GM23248 (cell line): ENCODE measurements at regions not wholly inside any gene's neighbourhood (a gene's known extent, or its start where the extent isn't known, plus 50 kb on each side); places are given as distances from the start of the nearest gene placed in this dataset.

ENCODE experiments used
- DNase-seq: peaks from one replicate; pipeline ENCODE4 v3.0.0-alpha.2; 2015
- H2AFZ ChIP-seq: fragments of 200-600 bp; sonication (generic); 2 replicates; pipeline ENCODE4 v1.6.1; 2016; ENCODE audit warnings: antibody characterized with exemption
- H3F3A ChIP-seq: fragments of 200-600 bp; sonication (generic); 2 replicates; pipeline ENCODE4 v1.6.1; 2016; ENCODE audit warnings: mild to moderate bottlenecking, antibody characterized with exemption, mixed run types; ENCODE audit not compliant: insufficient read depth
- H3K27ac ChIP-seq: fragments of 200-600 bp; sonication (generic); 2 replicates; pipeline ENCODE4 v1.5.1; 2016; ENCODE audit warnings: mild to moderate bottlenecking
- H3K27me3 ChIP-seq: fragments of 200-600 bp; sonication (generic); replicated peaks from 2 replicates; pipeline ENCODE4 v1.6.1; 2016; ENCODE audit warnings: mild to moderate bottlenecking; ENCODE audit not compliant: insufficient read depth
- H3K36me3 ChIP-seq: fragments of 200-600 bp; sonication (generic); 2 replicates; pipeline ENCODE4 v1.6.1; 2016; ENCODE audit warnings: low read depth, mild to moderate bottlenecking
- H3K4me1 ChIP-seq: fragments of 200-600 bp; sonication (generic); 2 replicates; pipeline ENCODE4 v1.6.1; 2016; ENCODE audit warnings: mild to moderate bottlenecking; ENCODE audit not compliant: insufficient read depth
- H3K4me2 ChIP-seq: fragments of 200-600 bp; sonication (generic); one replicate; pipeline ENCODE4 v1.6.1; 2016; ENCODE audit warnings: mild to moderate bottlenecking; ENCODE audit not compliant: unreplicated experiment
- H3K4me3 ChIP-seq: fragments of 200-600 bp; sonication (generic); 2 replicates; pipeline ENCODE4 v1.5.1; 2016; ENCODE audit warnings: mild to moderate bottlenecking
- H3K79me2 ChIP-seq: fragments of 200-600 bp; sonication (generic); 2 replicates; pipeline ENCODE4 v1.6.1; 2016; ENCODE audit warnings: mild to moderate bottlenecking; ENCODE audit not compliant: insufficient read depth
- H3K9ac ChIP-seq: fragments of 200-600 bp; sonication (generic); 2 replicates; pipeline ENCODE4 v1.6.1; 2016; ENCODE audit warnings: mild to moderate bottlenecking
- H3K9me2 ChIP-seq: fragments of 200-600 bp; sonication (generic); 2 replicates; pipeline ENCODE4 v1.6.1; 2016; ENCODE audit warnings: mixed run types, mild to moderate bottlenecking, moderate library complexity; ENCODE audit not compliant: insufficient read depth
- H3K9me3 ChIP-seq: fragments of 200-600 bp; sonication (generic); one replicate; pipeline ENCODE4 v1.6.1; 2017; ENCODE audit warnings: low read depth
- H4K20me1 ChIP-seq: fragments of 200-600 bp; sonication (generic); 2 replicates; pipeline ENCODE4 v1.6.0; 2016; ENCODE audit not compliant: insufficient read depth
- EZH2 ChIP-seq: fragments of 200-600 bp; sonication (generic); IDR thresholded peaks from 2 replicates; pipeline ENCODE4 v1.6.1; 2018; ENCODE audit warnings: antibody characterized with exemption, mild to moderate bottlenecking; ENCODE audit not compliant: insufficient read depth, poor library complexity, severe bottlenecking
- EZH2phosphoT487 ChIP-seq: fragments of 200-600 bp; sonication (generic); IDR thresholded peaks from 2 replicates; pipeline ENCODE4 v1.6.1; 2018; ENCODE audit warnings: antibody characterized with exemption, moderate library complexity, mild to moderate bottlenecking, low read depth; ENCODE audit not compliant: insufficient read depth
- WGBS, 2 experiments: methylation state at CpG; one replicate each; pipeline ENCODE4 v1.1.6; 2015 to 2017; ENCODE audit warnings: low lambda C conversion rate in 2 of 2, low coverage in 1 of 2; ENCODE audit errors: missing lambda C conversion rate in 2 of 2; 5-methylcytosine and 5-hydroxymethylcytosine counted together
- in situ Hi-C: fragments of 300-500 bp; cut with MboI; formaldehyde crosslinking; loops from 2 replicates; pipeline ENCODE4 v1.15.0; 2020

GRCh38 chr9:3751125-3751758, 225.4 kb upstream of the RFX3 start:
- H3K9me2 ChIP-seq, result no peaks in the 10 kb centered on the region
- WGBS, 2 experiments, result 27 to 34% methylated on average over 2 of the region's 2 CpGs
- in situ Hi-C loops, result no loop called here
- no peak for TF ChIP-seq EZH2
- no peak for TF ChIP-seq EZH2phosphoT487
- H3K4me2 ChIP-seq, result peak overlapping the region; percentile 20
- H3K27me3 ChIP-seq, result no peaks in the 10 kb centered on the region
- peaks cover 32% of the 10 kb centered on the region for H3K4me1 ChIP-seq
- peak overlapping the region; percentile 48; the same call in 1 of the 2 replicates for H2AFZ ChIP-seq
- DNase-seq, result peak; percentile 65
- peaks cover 20% of the 10 kb centered on the region for H3F3A ChIP-seq
- 0 out of 2 replicates have a peak overlapping the region, but pooled peaks have one; percentile 1 for H3K9ac ChIP-seq
- 0 out of 2 replicates have a peak overlapping the region, but pooled peaks have one; percentile 10 for H3K4me3 ChIP-seq
- H3K27ac ChIP-seq, result peak overlapping the region; percentile 41
- H3K36me3 ChIP-seq, result no peaks in the 10 kb centered on the region
- H3K79me2 ChIP-seq, result no peaks in the 10 kb centered on the region
- no peaks in the 10 kb centered on the region for H3K9me3 ChIP-seq
- no peaks in the 10 kb centered on the region for H4K20me1 ChIP-seq

- Histone ChIP-seq H4K20me1 (no peaks in the 10 kb centered on the region), H2AFZ (no peak overlapping the region), H3K9me3 (no peaks in the 10 kb centered on the region), H3K27me3 (no peaks in the 10 kb centered on the region), H3K36me3 (no peaks in the 10 kb centered on the region), H3K27ac (no peak overlapping the region), H3K9ac (no peak overlapping the region), H3F3A (peaks cover 27% of the 10 kb centered on the region), H3K79me2 (no peaks in the 10 kb centered on the region), H3K4me1 (peaks cover 38% of the 10 kb centered on the region), H3K4me3 (no peak overlapping the region), H3K4me2 (no peak overlapping the region), H3K9me2 (no peaks in the 10 kb centered on the region)
- no peak for TF ChIP-seq EZH2phosphoT487
- no peak for TF ChIP-seq EZH2
- 78% methylated on average over 5 of the region's 5 CpGs for WGBS, 2 experiments
- in situ Hi-C loops, result no loop called here
- no peak for DNase-seq
These were observed 224.5 kb upstream of the RFX3 start for GRCh38 chr9:3750321-3750720.

- TF ChIP-seq EZH2phosphoT487 (no peak), EZH2 (no peak)
- in situ Hi-C loops, result no loop called here
- Histone ChIP-seq H3K36me3 (no peaks in the 10 kb centered on the region), H2AFZ (no peak overlapping the region), H3K27ac (peak overlapping the region; percentile 62), H3F3A (peaks cover 22% of the 10 kb centered on the region), H3K9me3 (no peaks in the 10 kb centered on the region), H3K9me2 (no peaks in the 10 kb centered on the region), H3K4me1 (peaks cover 28% of the 10 kb centered on the region), H3K27me3 (no peaks in the 10 kb centered on the region), H3K9ac (no peak overlapping the region), H3K79me2 (no peaks in the 10 kb centered on the region), H3K4me2 (peak overlapping the region; percentile 49), H3K4me3 (no peak overlapping the region), H4K20me1 (no peaks in the 10 kb centered on the region)
- 0% methylated on average over 1 of the region's 1 CpG for WGBS, 2 experiments
- DNase-seq, result peak; percentile 96
These were observed 220.8 kb upstream of the RFX3 start for GRCh38 chr9:3746296-3747275.

GRCh38 chr9:3743901-3744413, 218.2 kb upstream of the RFX3 start:
- Histone ChIP-seq H2AFZ (no peak overlapping the region), H3F3A (peaks cover 12% of the 10 kb centered on the region), H3K36me3 (no peaks in the 10 kb centered on the region), H3K9me3 (no peaks in the 10 kb centered on the region), H3K27ac (no peak overlapping the region), H3K79me2 (no peaks in the 10 kb centered on the region), H4K20me1 (no peaks in the 10 kb centered on the region), H3K4me2 (no peak overlapping the region), H3K9ac (no peak overlapping the region), H3K4me1 (peaks cover 29% of the 10 kb centered on the region), H3K9me2 (no peaks in the 10 kb centered on the region), H3K27me3 (no peaks in the 10 kb centered on the region), H3K4me3 (no peak overlapping the region)
- TF ChIP-seq EZH2 (no peak), EZH2phosphoT487 (no peak)
- in situ Hi-C loops, result no loop called here
- WGBS, 2 experiments, result 94 to 95% methylated on average over 2 of the region's 2 CpGs
- DNase-seq, result no peak
